Immature natural killer cell (primary cell): ENCODE measurements at regions not wholly inside any gene's neighbourhood (a gene's known extent, or its start where the extent isn't known, plus 50 kb on each side); places are given as distances from the start of the nearest gene placed in this dataset.

Experiments
- DNase-seq, 3 donors: peaks; one replicate each; pipeline ENCODE4 v3.0.0; 2022; ENCODE audit warnings: mixed read lengths in 1 of 3
- H3K27ac Mint-ChIP-seq, 6 donors: one replicate each; pipeline ENCODE4 v1.8.0; 2020; ENCODE audit warnings: mixed read lengths in 6 of 6, mild to moderate bottlenecking in 5 of 6, inconsistent platforms in 4 of 6, moderate library complexity in 3 of 6
- H3K27me3 Mint-ChIP-seq, 3 donors: one replicate each; pipeline ENCODE4 v1.8.0; 2020 to 2021; ENCODE audit warnings: low read depth in 3 of 3, mild to moderate bottlenecking in 3 of 3, mixed read lengths in 3 of 3, moderate library complexity in 3 of 3, inconsistent platforms in 1 of 3
- H3K36me3 Mint-ChIP-seq, 3 donors: one replicate each; pipeline ENCODE4 v1.8.0; 2020; ENCODE audit warnings: mixed read lengths in 3 of 3, inconsistent platforms in 2 of 3, mild to moderate bottlenecking in 2 of 3
- H3K4me1 Mint-ChIP-seq, 2 donors: one replicate each; pipeline ENCODE4 v1.8.0; 2020; ENCODE audit warnings: inconsistent platforms in 2 of 2, mild to moderate bottlenecking in 2 of 2, mixed read lengths in 2 of 2, moderate library complexity in 1 of 2
- H3K4me3 Mint-ChIP-seq, 5 donors: one replicate each; pipeline ENCODE4 v1.8.0; 2020; ENCODE audit warnings: mild to moderate bottlenecking in 5 of 5, mixed read lengths in 5 of 5, inconsistent platforms in 3 of 5, moderate library complexity in 3 of 5
- H3K9me3 Mint-ChIP-seq, 6 donors: one replicate each; pipeline ENCODE4 v1.8.0; 2020; ENCODE audit warnings: mild to moderate bottlenecking in 6 of 6, mixed read lengths in 6 of 6, inconsistent platforms in 4 of 6, moderate library complexity in 3 of 6

GRCh38 chr4:26806331-26806730 is 54.3 kb upstream of the STIM2 start:
- no peak for DNase-seq
- Mint-ChIP-seq H3K4me3 (no peak overlapping the region), H3K27me3 (peaks cover 0 to 3% (median 2%) of the 10 kb centered on the region in 3 donors), H3K27ac (peak overlapping the region in 2 of 6 donors; percentile 9 to 47), H3K36me3 (peaks cover 0 to 6% (median 3%) of the 10 kb centered on the region in 3 donors), H3K4me1 (peaks cover 13 to 16% of the 10 kb centered on the region in 2 donors), H3K9me3 (peaks cover 0 to 3% (median 0%) of the 10 kb centered on the region in 6 donors)

GRCh38 chr4:26807330-26807729 is 53.3 kb upstream of the STIM2 start:
- Mint-ChIP-seq H3K4me3 (no peak overlapping the region), H3K36me3 (peaks cover 0 to 6% (median 3%) of the 10 kb centered on the region in 3 donors), H3K27me3 (peaks cover 2 to 3% (median 2%) of the 10 kb centered on the region in 3 donors), H3K27ac (peak overlapping the region in 1 of 6 donors; percentile 2), H3K4me1 (peaks cover 23 to 26% of the 10 kb centered on the region in 2 donors), H3K9me3 (peaks cover 0 to 3% (median 0%) of the 10 kb centered on the region in 6 donors)
- DNase-seq, result no peak

- peak overlapping the region in 1 of 6 donors; percentile 24 for H3K27ac Mint-ChIP-seq
Measured at GRCh38 chr4:26809811-26810210, 50.8 kb upstream of the STIM2 start.

More at GRCh38 chr4:26809811-26810210, 50.8 kb upstream of the STIM2 start:
- H3K27me3 Mint-ChIP-seq, result peaks cover 3 to 4% (median 3%) of the 10 kb centered on the region in 3 donors
- peaks cover 0 to 3% (median 3%) of the 10 kb centered on the region in 3 donors for H3K36me3 Mint-ChIP-seq
- no peak for DNase-seq
- peaks cover 43 to 44% of the 10 kb centered on the region in 2 donors for H3K4me1 Mint-ChIP-seq
- peaks cover 0 to 3% (median 0%) of the 10 kb centered on the region in 6 donors for H3K9me3 Mint-ChIP-seq
- H3K4me3 Mint-ChIP-seq, result no peak overlapping the region
